HG03280 (cell line): ENCODE measurements at regions not wholly inside any gene's neighbourhood (a gene's known extent, or its start where the extent isn't known, plus 50 kb on each side); places are given as distances from the start of the nearest gene placed in this dataset.
A peak's percentile ranks its signal among the peaks of the same experiment; 100 is the strongest.
"Not testable (repeated sequence)": the region's sequence is repeated elsewhere in the genome, so short reads cannot be mapped to it uniquely, and the experiment has no call there.

Experiments used
- ATAC-seq: cut with Tn5 transposase; IDR thresholded peaks from one replicate; pipeline ENCODE4 v1.9.1; 2021; ENCODE audit warnings: mild to moderate bottlenecking, moderate library complexity; ENCODE audit not compliant: unreplicated experiment

- ATAC-seq: no peak
Observed at GRCh38 chr20:48364688-48365421, 462.9 kb downstream of the PREX1 start.

- no peak for ATAC-seq
Observed at GRCh38 chr20:48364055-48364454, 463.7 kb downstream of the PREX1 start.

DNA sequence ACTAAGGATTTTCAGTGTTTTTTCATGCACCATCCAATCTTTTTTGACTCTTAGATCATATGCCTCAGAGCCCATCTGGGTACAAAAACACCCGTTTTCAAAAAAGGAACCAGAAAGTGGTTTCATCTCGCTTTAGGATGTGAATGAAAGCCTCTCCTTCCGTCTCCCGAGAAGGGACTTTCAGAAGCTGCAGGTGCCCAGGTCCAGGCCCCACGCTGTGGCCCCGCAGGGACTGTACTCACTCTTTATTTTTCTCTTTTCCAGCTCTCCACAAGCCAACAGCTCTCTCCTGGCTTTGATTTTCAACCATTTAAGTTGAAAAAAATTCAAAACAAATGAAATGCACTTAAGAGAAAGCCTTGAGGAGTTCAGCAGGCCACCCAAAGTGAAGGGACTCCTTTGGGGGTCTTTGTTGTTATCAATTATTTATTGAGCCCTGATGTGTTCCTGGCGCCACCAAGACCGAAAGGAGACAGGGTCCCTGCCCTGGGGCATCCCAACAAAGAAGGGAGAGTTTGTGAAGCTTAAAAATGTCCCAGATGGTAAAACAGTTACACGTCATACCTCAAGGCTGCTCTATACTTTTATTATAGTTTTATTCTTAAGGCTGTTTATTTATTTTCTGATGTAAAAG lies 467.3 kb downstream of the PREX1 start:
- peak; percentile 20 for ATAC-seq

GRCh38 chr20:48359692-48360341 lies 468.0 kb downstream of the PREX1 start:
- peak; percentile 61 for ATAC-seq

- ATAC-seq: not testable (repeated sequence)
Observed at GRCh38 chr20:48359055-48359390, 468.8 kb downstream of the PREX1 start.

DNA sequence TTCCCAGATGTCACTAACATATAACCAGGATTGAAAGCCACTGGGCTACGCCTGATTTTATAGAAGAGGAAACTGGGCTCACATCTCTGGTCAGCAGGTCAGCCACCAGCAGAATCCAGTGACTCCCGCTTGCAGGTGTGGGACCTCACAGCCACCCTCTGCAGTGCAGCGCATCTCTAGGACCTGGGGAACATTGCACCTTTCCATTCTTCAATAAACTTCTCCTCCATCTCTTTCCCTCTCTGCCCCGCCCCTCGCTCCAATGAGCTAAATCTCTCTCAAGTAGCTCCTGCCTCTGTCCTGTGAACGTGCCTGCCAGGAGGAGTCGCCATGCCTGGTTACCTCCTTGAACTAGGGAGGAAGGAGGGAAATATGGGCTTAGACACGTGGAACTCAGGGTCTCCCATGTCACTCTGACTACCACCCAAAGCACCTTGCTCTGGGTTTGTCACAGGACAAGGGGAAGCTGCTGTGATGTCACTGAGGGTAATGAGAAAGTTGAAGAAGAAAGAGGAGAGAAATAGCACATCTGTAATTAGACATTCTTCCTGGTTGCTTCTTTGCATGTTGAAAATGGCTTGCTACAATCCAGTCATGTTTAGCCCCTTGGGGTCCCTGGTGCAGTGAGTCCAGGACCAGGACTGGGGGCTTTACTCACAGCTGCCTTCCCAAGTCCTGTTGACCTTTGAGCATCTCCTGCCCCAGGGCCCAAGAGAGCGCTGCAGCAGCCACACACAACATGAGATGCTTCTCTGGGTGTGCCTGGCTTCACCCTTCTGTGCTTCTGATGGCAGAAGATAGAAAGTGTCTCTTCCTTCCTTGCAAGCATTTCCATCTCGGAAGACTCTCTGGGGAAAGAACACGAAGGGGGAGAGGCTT lies 469.4 kb downstream of the PREX1 start:
- ATAC-seq: no peak

DNA sequence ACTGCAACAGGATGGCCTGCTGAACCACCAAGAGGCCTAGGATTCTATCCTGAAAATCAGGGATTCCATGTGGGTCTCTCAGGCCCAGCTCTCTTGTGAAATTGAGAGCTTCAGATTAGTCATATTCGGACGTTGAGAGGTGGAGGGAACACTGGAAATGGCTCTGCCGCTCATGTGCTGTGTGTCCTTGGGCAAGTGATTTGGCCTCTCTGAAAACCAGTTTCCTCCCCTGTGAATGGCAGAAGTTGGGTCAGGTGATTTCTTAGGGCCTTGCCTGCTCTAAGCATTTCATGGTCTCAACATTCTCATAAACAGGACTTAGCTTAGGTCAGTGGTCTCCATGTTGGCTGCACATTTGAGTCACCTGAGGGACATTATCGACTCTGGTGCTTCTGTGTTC lies 470.1 kb downstream of the PREX1 start:
- ATAC-seq: no peak

DNA sequence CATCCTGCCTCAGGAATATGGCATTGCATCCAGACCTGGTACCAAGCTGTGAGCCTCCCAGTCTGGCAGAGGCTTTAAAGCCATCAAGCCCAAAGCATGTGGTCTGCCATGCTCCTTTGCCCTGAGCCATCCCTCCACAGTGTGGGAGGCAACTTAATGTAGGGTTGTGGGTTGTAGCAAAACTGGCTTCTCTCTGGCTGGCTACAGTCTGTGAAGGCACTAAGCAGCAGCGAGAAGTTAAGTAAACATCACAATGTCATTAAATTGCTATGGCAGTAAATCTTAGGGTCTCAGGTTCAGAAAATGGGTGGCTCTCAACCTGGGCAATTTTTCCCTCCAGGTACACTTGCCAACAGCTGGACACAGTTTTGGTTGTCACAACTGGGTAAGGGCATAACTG lies 472.9 kb downstream of the PREX1 start:
- no peak for ATAC-seq

DNA sequence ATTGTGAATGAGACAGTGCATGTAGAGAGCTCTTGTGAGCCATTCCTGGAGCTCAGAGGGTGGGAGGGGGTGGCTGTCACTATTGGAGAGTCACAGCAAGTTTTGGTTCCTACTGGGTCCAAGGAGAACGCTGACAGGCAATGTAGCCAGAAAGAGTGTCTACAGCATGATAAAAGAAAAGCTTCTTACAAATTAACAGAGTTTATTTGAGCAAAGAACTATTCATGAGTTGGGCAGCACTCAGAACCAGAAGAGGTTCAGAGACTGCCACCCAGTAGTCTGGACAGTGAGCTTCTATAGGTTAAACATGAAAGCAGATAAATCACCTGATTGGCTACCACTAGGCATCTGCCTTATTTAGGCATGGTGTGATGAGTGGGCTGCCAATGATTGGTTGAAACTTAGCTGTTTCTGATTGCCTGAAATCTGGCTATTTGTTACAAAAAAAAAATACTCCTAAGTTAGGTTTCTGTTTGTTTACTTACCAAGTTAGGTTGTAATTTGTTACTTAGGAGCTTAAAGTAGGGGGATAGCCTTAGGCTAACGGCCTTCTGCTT lies 473.4 kb downstream of the PREX1 start:
- no peak for ATAC-seq

GRCh38 chr20:48352628-48353027 lies 475.2 kb downstream of the PREX1 start:
- ATAC-seq: no peak

DNA sequence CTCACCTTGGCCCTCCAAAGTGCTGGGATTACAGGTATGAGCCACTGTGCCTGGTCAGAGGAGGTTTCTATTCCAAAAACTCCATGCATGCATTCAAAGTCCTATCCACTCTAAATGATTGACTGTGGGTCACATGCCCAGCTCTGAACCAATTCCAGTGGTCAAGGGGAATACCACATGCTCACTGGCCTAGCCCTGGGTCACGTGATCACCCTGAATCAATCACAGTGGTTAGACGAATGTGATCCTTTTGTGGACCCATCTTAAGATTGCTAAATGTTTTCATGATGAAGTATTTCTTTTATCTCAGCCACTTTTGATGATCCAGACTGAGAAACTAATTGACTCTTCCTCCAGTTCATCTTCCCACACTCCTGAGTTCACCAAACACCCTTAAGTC lies 475.8 kb downstream of the PREX1 start:
- ATAC-seq: no peak

GRCh38 chr20:48350313-48350988 lies 477.3 kb downstream of the PREX1 start:
- no peak for ATAC-seq

DNA sequence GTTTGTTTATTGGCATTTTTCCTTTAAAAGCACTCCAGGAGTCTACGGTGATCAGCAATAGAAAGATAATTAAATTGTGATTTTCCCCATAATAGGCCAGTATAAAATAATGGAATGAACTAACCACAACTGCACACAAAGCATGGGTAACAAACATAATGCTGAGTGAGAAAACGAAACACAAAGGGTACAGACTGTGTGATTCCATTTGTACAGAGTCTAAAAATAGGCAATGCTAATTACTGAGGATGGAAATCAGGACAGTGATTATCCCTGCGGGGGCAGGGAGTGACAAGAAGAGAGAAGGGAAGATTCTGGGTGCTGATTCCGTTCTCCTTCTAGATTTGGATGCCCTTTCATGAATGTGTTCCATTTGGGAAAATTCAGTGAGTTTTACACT lies 478.1 kb downstream of the PREX1 start:
- ATAC-seq: no peak

GRCh38 chr20:48348022-48348421 lies 479.8 kb downstream of the PREX1 start:
- ATAC-seq: no peak

GRCh38 chr20:48342822-48343513 lies 484.8 kb downstream of the PREX1 start:
- no peak for ATAC-seq

- no peak for ATAC-seq
Observed at GRCh38 chr20:48340883-48341281, 486.9 kb downstream of the PREX1 start.

DNA sequence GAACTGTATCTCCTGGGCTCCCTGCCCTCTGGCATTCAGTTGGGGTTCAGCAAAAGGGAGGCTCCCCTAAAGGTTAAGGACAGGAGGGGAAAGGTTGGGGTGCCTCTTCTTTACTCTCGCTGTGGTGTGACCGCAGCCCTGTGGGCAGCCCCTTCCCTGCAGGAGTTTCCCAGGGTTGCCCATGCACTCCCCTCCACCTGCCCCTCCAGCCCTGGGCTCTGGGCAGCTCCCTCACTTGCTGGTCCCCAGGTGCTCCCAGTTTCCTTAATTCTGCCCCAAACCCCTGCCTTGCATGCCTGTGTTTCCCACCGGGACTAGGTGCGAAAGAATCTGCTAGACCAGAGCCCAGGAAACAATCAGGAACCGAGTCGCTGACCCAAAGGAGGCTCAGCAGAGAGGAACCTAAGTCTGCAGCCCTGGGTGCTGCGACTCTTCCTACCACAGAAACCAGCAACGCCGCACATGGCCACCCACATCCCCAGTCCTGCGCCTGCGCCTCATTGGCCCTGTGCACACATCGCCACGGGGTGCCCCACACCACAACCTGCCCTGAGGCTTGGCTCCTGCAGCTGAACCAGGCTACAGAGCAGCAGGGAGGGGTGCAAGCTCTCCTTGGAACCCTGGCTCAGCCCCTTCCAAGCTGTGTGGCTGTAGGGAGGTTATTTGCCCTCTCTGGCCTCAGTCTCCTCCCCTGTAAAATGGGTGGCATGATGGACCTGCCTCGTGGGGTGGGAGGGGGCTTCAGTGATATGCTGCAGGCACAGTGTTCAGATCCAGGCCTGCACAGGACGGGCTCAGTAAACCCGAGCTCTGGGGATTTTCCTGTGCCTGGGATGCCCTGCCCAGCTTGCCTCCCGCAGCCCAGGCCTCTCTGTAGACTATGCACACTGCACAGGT lies 487.6 kb downstream of the PREX1 start:
- ATAC-seq: no peak

DNA sequence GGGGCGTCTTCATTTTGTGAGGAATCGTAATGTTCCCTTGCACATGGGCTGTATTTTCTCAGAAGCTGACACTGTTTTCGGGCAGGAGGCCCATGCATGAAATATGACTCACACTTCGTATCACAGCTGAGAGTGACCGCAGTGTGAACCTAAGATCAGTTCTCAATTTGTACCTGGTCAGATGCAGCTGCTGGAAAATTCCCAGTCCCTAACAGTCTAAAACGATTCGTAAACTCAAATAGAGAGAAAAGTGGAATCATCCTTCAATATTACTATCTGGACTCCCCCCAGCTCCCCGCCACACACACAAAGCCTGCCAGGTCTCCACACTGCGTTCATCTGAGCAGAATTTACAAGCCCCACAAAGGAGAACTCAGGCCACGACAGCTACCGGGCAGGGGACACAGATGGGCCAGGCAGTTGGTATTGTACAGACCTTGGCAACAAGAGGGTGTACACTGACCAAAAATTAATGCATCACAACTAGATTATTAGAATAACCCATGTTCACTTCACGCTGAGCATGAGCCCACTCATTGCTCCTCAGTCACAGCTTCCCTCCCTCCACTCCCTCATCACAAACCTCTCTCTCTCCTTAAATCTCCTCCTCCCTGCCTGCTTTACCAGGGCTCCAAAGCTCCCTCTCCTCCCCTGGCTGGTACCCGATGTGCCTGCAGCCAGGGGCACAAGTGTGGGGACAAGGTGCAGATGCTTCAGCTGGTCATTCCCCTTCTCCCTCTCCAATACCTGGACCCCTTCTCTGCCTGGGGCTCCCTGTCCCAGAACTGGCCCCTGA lies 488.4 kb downstream of the PREX1 start:
- no peak for ATAC-seq
